Posterior vena cava (tissue), 2 donors: ENCODE measurements at regions not wholly inside any gene's neighbourhood (a gene's known extent, or its start where the extent isn't known, plus 50 kb on each side); places are given as distances from the start of the nearest gene placed in this dataset.

Source experiments
- DNase-seq: peaks from one replicate; pipeline ENCODE4 v3.0.0-alpha.2; 2020; ENCODE audit warnings: low spot score
- intact Hi-C, 2 donors: fragments of 100-400 bp; cut with DNase I; formaldehyde crosslinking; loops; one replicate each; pipeline versions ENCODE4 v1.14.1 to v1.14.2; 2022 to 2023
- donor health status: DM: yes; HTN: yes; CAD: no.
- donor health status: DM: yes; HTN: yes; CAD: no.

DNA sequence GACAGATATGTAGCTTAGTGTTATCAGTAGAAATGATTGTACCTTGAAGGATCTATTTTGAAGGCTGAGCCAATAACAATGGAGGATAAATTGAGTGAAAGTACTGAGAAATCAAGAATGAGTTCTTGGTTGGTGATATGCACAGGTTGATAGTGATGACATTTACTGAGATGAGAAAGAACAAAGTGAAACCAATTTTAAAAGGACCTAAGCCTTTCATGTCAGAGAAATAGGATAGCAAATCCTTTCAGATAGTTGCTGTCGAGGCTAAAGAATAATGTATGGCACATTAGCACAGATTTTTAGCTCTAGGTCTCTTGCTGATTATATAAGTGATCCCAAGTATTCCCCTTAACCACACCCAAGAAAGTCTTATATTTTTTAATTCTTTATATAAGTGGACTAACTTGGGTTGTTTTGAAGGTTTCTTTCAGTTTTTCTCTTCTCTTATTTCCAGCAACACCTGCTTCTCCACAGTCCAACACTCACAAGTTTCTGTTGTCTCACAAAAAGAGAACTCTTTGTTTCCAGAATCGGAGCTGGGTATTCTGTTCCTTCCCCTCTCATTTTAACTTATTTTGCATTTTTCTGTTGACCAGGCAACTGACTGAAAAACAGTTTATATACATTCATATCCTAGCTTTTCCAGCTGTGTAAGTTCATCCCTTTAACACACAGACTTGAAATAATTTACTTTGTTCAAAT, 286.9 kb upstream of the ATP10B start:
- intact Hi-C loops: no loop called here
- DNase-seq: no peak

- intact Hi-C loops: no loop called here
- DNase-seq: no peak
Measured at GRCh38 chr5:161134956-161135355, 282.9 kb upstream of the ATP10B start.

DNA sequence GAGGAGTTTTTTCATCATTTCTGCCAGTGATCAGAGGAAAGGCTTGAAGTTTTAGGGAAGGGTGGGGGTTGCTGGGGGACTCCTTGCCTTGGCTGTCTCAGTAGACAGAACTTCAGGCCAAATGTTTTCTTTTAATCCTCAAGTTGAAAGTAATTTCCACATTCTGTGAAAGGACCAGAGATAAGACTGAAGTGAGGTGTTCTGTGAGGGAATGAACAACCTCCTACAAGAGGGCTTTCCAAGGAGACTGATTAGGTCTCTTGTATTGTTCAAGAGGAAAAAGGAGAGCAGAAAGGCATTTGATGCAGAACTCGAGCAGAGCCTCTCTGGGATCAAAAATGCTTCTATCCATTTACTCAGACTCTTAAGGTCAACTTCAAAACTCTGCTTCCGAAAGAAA, 282.1 kb upstream of the ATP10B start:
- DNase-seq: no peak
- intact Hi-C loops: no loop called here

DNA sequence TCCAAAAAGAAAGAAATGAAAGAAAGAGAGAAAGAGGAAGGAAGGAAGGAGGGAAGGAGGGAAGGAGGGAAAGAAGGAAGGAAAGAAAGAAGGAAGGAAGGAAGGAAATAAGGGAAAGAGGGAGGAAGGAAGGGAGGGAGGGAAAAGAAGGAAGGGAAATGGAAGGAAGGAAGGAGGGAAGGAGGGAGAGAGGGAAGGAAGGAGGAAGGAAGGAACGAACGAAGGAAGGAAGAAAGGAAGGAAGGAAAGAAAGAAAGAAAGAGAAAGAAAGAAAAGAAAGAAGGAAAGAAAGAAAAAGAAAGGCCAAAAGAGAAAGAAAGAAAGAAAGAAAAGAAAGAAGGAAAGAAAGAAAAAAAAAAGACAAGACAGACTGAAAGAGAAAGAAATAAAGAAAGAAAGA, 263.9 kb upstream of the ATP10B start:
- intact Hi-C loops: no loop called here
- no peak for DNase-seq

GRCh38 chr5:161112371-161112770, 260.4 kb upstream of the ATP10B start:
- no peak for DNase-seq
- intact Hi-C loops: no loop called here

- intact Hi-C loops: no loop called here
- DNase-seq: no peak
Measured at GRCh38 chr5:161105525-161105924, 253.5 kb upstream of the ATP10B start.

DNA sequence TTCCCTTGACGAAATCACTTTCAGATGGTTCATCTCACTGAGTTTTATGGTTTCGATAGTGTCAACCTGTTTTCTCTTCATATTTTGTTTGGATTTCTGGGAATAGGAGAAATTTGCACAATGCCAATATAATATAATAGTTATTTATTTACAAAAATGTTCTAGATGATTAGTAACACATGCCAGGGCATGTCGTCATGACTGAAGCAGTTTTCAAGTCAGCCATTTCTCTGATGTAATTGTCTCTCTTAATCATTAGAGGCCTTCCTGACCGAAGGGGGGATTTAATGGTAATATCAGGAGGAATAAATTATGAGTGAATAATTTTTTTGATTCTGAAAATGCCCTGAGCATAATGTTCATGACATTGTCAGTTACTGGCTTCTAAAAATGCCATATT, 246.5 kb upstream of the ATP10B start:
- intact Hi-C loops: no loop called here
- no peak for DNase-seq

DNA sequence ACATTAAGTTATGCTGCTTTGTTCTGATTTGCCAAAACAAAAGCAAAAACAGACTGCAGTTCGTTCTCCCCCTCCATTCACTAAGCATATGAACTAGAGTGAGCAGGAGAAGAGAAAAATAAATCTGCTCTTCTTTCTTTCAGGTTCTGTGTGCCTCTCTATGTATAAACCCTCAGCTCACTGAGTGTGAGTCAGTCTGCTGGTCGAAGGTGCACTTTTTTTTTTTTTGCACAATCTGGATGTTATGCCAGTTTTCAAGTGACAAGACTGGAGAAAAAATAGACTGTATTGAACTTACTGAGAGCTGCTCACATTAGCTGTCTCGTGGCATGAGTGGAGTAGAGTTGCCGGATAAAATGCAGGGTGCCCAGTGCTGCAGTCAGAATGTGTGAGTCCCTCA, 244.6 kb upstream of the ATP10B start:
- no peak for DNase-seq
- intact Hi-C loops: no loop called here

GRCh38 chr5:161095953-161096352, 243.9 kb upstream of the ATP10B start:
- no peak for DNase-seq
- intact Hi-C loops: no loop called here

- DNase-seq: no peak
- intact Hi-C loops: no loop called here
Measured at GRCh38 chr5:161094411-161094810, 242.4 kb upstream of the ATP10B start.

DNA sequence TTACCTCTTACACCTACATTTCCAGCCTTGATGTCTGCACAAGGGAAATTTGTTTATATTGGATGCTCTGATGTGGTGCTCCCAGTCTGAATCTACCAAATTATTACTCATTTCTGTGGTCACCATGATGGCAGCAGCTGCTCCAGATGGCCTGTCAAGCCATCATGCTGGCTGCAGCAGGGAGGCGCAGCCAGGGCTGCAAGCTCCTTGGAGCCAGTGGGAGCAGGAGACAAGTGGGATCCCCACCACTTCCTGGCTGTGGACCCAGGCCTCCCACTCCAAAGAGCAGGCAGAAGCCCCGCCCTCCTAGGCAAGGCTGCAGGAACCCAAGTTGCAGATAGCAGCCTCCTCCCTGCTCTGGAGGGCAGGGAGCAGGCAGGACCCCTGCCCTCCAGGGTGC, 241.1 kb upstream of the ATP10B start:
- intact Hi-C loops: no loop called here
- DNase-seq: no peak

- DNase-seq: no peak
- intact Hi-C loops: no loop called here
Measured at GRCh38 chr5:161089569-161089968, 237.6 kb upstream of the ATP10B start.

DNA sequence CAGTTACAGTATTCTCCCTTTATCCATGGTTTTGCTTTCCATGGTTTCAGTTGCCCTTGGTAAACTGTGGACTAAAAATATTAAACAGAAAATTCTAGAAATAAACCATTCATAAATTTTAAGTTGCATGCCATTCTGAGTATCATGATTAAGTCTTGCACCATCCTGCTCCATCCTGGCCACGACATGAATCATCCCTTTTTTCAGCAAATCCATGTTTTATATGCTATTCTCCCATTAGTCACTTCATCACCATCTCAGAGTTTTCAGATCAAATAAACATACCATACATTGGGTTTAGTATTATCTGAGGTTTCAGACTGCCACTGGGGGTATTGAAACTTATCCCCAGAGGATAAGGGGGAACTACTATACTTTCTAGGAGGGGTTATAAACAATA, 234.4 kb upstream of the ATP10B start:
- intact Hi-C loops: no loop called here
- no peak for DNase-seq

DNA sequence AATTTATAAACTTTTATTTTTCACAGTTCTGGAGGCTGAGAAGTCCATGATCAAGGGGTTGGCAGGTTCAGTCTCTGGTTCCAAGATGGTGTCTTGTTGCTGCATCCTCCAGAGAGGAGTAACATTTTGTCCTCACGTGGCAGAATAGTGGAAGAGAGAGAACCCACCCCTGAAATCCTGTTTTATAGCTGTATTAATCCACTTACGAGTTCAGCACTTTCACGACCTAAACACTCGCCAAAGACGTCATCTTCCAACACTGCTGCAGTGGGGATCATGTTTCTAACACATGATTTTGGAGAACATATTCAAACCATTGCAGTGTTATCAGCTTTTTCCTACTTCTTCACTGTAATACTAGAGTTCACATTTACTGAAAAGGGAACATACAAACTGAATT, 233.0 kb upstream of the ATP10B start:
- no peak for DNase-seq
- intact Hi-C loops: no loop called here

DNA sequence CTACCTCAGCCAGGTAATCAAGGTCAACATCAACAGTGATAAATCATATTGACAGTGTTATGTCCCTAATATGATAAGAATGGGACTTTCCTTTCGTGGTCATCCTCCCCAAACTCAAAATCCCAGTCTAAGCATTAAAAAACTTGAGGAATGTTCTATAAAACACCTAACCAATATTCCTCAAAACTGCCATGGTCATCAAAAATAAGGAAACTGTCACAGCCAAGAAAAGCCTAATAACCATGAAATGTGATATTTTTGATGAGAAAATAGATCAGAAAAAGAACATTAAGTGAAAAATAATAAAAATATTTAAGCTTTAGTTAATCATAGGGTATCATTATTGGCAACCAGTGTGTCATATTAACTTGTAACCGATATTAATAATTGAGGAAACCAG, 232.1 kb upstream of the ATP10B start:
- intact Hi-C loops: no loop called here
- no peak for DNase-seq

- intact Hi-C loops: no loop called here
- DNase-seq: no peak
Measured at GRCh38 chr5:161078793-161079192, 226.8 kb upstream of the ATP10B start.

DNA sequence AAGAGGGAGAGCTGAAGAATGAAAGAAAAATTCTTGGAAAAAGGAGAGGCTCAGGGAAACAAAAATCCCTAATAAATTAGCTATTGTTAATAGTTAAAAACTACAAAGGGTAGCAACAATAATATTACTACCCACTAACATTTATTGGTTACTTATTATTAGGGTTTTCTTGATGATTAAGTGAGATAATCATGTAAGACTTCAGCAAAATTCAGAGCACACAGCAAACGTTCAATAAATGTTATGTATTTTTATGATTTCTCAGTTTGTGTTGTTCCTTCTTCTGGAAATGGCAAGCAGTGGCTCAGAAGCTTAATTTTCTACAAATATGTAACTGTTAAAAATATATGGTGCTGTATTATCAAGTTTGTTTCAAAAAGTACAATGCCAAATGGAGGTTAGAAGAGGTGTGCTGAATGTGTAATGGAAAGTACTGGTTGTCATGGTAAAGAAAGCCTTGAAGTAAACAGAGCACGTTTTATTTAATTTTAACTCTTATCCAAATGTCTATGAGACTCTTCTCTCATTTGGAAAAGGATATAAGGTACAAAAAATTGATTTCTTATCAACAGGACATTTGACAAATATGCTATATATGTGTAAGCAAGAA, 226.0 kb upstream of the ATP10B start:
- no peak for DNase-seq

DNA sequence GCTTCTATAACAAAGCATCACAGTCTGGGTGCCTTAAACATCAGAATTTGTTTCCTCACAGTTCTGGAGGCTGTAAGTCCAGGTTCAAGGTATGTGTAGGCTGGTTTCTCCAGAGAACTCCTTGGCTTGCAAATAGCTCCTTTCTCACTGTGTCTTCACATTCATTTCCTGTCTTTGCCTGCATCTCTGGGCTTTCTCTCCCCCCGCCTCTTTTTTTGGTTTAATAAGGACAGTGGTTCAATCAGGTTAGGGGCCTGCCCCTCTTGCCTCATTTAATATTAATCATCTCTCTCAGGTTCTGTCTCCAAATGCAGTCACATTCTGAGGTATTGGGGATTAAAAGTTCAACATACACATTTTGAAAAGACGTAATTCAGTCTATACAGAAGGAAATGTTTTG, 225.5 kb upstream of the ATP10B start:
- intact Hi-C loops: no loop called here
- no peak for DNase-seq

More for the DNA sequence above, 226.0 kb upstream of the ATP10B start:
- intact Hi-C loops: no loop called here

DNA sequence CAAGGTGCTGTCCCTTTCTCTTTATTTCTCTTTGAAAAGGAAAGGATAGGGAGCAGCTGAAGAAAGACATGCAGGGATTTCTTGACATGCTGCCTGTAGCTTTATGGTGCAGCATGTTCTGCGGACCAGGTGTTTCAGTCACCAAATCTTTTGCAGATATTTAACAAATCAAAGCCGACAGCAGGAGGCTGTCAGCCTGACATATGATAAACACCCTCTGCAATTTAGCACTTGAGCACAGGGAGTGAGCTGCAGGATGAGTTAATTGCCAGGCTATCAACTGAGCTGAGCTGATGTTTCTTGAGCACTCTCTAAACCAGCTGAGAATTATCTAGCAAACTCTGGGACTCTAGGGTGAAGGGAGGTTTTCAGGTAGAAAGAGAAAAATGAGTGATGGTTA, 212.8 kb upstream of the ATP10B start:
- intact Hi-C loops: no loop called here
- no peak for DNase-seq

DNA sequence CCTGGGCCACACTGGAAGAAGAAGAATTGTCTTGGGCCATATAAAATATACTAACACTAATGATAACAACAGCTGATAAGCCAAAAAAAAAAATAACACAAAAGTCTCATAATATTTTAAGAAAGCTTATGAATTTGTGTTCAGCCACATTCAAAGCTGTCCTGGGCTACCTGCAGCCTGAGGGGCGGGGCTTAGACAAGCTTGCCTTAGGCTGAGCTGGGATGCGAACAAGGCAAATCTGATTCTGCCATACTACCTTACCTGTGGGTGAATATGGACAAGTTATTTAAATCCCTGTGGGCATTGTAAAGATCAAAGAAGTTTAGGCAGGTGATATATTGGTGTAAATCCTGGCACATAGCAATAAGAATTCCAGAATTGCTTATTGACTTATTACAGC, 212.3 kb upstream of the ATP10B start:
- intact Hi-C loops: no loop called here
- DNase-seq: no peak

DNA sequence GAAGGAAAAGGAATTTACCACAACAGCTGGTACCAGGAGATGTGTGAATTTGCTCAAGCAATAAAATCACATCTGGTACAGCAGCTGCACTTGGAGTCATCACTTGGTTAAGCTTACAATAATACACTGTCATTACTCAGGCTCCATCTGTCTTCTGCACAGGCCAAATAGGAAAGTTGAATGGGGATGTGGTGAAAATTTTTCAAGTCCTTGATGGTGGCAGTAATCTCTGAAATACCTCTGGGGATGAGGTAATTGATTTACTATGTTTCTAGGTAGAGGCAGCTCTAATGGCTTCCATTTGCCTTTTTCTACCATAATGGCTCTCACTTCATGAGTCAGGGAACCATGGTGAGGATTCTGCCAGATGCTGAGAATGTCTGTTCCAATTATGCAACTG, 206.8 kb upstream of the ATP10B start:
- no peak for DNase-seq
- intact Hi-C loops: no loop called here
